Lower leg skin (tissue), 3 donors: ENCODE measurements at regions not wholly inside any gene's neighbourhood (a gene's known extent, or its start where the extent isn't known, plus 50 kb on each side); places are given as distances from the start of the nearest gene placed in this dataset.

Experiments
- POLR2A ChIP-seq, 2 donors: fragments of 450-650 bp; IDR thresholded peaks; one replicate each; pipeline ENCODE4 v1.6.1; 2016 to 2017; ENCODE audit warnings: antibody characterized with exemption in 2 of 2, mild to moderate bottlenecking in 1 of 2, moderate library complexity in 1 of 2
- TF ChIP-seq, protein P1 (sequence below), 3 donors: fragments of 450-650 bp; IDR thresholded peaks; one replicate each; pipeline ENCODE4 v1.5.1; 2016; ENCODE audit warnings: antibody characterized with exemption in 3 of 3, mild to moderate bottlenecking in 3 of 3, moderate library complexity in 2 of 3

GRCh38 chr14:100665511-100666032 lies 61.1 kb upstream of the DLK1 start:
- TF ChIP-seq, protein P1, sequence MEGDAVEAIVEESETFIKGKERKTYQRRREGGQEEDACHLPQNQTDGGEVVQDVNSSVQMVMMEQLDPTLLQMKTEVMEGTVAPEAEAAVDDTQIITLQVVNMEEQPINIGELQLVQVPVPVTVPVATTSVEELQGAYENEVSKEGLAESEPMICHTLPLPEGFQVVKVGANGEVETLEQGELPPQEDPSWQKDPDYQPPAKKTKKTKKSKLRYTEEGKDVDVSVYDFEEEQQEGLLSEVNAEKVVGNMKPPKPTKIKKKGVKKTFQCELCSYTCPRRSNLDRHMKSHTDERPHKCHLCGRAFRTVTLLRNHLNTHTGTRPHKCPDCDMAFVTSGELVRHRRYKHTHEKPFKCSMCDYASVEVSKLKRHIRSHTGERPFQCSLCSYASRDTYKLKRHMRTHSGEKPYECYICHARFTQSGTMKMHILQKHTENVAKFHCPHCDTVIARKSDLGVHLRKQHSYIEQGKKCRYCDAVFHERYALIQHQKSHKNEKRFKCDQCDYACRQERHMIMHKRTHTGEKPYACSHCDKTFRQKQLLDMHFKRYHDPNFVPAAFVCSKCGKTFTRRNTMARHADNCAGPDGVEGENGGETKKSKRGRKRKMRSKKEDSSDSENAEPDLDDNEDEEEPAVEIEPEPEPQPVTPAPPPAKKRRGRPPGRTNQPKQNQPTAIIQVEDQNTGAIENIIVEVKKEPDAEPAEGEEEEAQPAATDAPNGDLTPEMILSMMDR (IDR thresholded peaks at IDR 0.05), result no peak
- TF ChIP-seq POLR2A (IDR thresholded peaks at IDR 0.05), result no peak
